ENCODE measurements at regions not wholly inside any gene's neighbourhood (a gene's known extent, or its start where the extent isn't known, plus 50 kb on each side); places are given as distances from the start of the nearest gene placed in this dataset.

GRCh38 chrX:49773993-49774392, 55.1 kb upstream of the PAGE4 start:
- no peaks in the 10 kb centered on the region for H3K9me3 ChIP-seq

DNA sequence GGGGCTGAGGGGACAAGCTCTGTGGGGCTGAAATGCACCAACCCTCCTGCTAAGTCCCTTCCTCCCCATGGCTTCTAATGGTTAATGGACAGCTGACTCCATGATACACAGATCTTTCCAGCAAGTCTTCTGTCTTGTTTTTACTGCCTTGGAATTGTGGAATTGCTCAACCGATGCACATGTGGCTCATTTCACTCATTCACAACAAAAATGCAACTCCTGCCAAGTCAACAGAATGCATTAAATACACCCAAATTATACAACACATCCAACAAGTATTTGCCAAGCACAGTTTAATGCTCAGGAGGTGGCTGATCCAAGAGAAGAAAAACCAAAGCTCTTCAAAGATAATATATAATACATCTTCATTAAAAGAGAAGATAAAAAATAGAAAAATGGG, 61.9 kb upstream of the PAGE4 start:
- Histone ChIP-seq H3K27me3 (peaks cover 75% of the 10 kb centered on the region), H3K9me3 (no peaks in the 10 kb centered on the region), H3K4me3 (no peak overlapping the region), H3K4me2 (no peak overlapping the region), H3K9ac (no peak overlapping the region), H3K4me1 (no peaks in the 10 kb centered on the region), H3K36me3 (no peaks in the 10 kb centered on the region), H3K27ac (no peak overlapping the region), H4K20me1 (no peaks in the 10 kb centered on the region)
- no peak for TF ChIP-seq Cebpa-rat (IDR thresholded peaks at IDR 0.05)

More at GRCh38 chrX:49773993-49774392, 55.1 kb upstream of the PAGE4 start:
- H3K4me3 ChIP-seq: no peak overlapping the region
- no peak for TF ChIP-seq Cebpa-rat (IDR thresholded peaks at IDR 0.05)
- no peak overlapping the region for H3K27ac ChIP-seq
- H3K36me3 ChIP-seq: no peaks in the 10 kb centered on the region
- H3K27me3 ChIP-seq: peaks cover 71% of the 10 kb centered on the region
- H3K9ac ChIP-seq: no peak overlapping the region
- no peaks in the 10 kb centered on the region for H3K4me1 ChIP-seq
- H3K4me2 ChIP-seq: no peak overlapping the region
- no peaks in the 10 kb centered on the region for H4K20me1 ChIP-seq

- Histone ChIP-seq H3K4me2 (no peak overlapping the region), H4K20me1 (no peaks in the 10 kb centered on the region; the same call in 1 of the 2 replicates), H3K9ac (no peak overlapping the region), H3K9me3 (no peaks in the 10 kb centered on the region), H3K27me3 (peaks cover 86% of the 10 kb centered on the region), H3K4me1 (no peaks in the 10 kb centered on the region), H3K36me3 (no peaks in the 10 kb centered on the region), H3K27ac (no peak overlapping the region), H3K4me3 (no peak overlapping the region)
- TF ChIP-seq Cebpa-rat (IDR thresholded peaks at IDR 0.05): no peak
Measured at GRCh38 chrX:49762175-49762720, 66.5 kb upstream of the PAGE1 start.

DNA sequence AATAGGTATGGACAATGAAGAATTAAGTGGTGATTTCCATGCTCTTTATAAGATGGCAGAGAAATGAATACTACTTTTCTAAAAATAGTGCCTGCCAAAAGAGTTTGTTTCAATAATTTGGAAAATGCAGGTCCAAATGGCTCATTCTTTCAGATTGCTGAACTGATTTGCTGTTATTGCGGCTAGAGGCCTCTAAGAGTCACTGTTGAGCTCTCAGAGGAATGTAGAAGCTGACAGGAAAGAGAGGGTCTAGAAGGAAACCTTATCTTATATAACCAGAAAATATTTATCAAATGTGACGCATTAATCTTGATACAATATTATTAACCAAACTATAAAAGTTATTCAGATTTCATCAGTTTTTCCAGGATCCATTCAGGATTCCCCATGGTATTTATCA, 65.7 kb upstream of the PAGE1 start:
- TF ChIP-seq Cebpa-rat (IDR thresholded peaks at IDR 0.05): no peak
- Histone ChIP-seq H3K9me3 (no peaks in the 10 kb centered on the region), H3K4me3 (no peak overlapping the region), H3K4me2 (no peak overlapping the region), H3K27me3 (peaks cover 86% of the 10 kb centered on the region), H4K20me1 (no peaks in the 10 kb centered on the region; the same call in 1 of the 2 replicates), H3K27ac (no peak overlapping the region), H3K9ac (no peak overlapping the region), H3K4me1 (peaks cover 6% of the 10 kb centered on the region), H3K36me3 (no peaks in the 10 kb centered on the region)

DNA sequence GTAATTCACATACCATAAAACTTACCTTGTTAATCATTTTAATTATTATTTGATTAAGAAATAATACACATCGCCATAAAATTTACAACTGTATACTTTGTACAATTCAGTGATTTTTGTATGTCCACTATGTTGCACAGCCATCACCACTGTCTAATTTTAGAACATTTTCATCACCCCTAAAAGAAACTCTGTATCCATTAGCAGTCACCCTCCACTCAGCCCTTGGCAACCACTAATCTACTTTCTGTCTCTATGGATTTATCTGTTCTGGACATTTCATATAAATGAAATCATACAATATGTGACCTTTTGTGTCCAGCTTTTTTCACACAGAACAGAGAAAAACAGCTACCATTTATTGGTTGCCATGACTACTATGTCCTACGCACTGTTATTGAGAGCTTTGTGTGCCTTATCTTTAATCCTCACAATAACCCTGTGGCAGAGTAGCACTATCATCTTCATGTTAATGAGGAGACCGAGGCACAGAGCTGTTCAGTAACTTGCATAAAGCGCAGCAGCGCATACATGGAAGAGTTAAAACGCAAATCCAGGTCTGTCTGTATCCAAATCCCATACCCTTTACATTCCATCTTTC, 64.6 kb upstream of the PAGE1 start:
- Histone ChIP-seq H3K9ac (no peak overlapping the region), H3K4me3 (no peak overlapping the region), H4K20me1 (no peaks in the 10 kb centered on the region; the same call in 1 of the 2 replicates), H3K4me1 (peaks cover 9% of the 10 kb centered on the region), H3K27ac (no peak overlapping the region), H3K27me3 (peaks cover 87% of the 10 kb centered on the region), H3K4me2 (no peak overlapping the region), H3K9me3 (no peaks in the 10 kb centered on the region), H3K36me3 (no peaks in the 10 kb centered on the region)
- TF ChIP-seq Cebpa-rat (IDR thresholded peaks at IDR 0.05): no peak

- Histone ChIP-seq H3K4me1 (peaks cover 9% of the 10 kb centered on the region), H3K9ac (no peak overlapping the region), H3K4me3 (no peak overlapping the region), H3K9me3 (no peaks in the 10 kb centered on the region), H3K4me2 (peak overlapping the region; percentile 4; the same call in 1 of the 2 replicates), H3K27me3 (peaks cover 87% of the 10 kb centered on the region), H3K27ac (no peak overlapping the region), H3K36me3 (no peaks in the 10 kb centered on the region), H4K20me1 (no peaks in the 10 kb centered on the region; the same call in 1 of the 2 replicates)
- TF ChIP-seq Cebpa-rat (IDR thresholded peaks at IDR 0.05): no peak
Measured at GRCh38 chrX:49756692-49757091, 60.9 kb upstream of the PAGE1 start.

DNA sequence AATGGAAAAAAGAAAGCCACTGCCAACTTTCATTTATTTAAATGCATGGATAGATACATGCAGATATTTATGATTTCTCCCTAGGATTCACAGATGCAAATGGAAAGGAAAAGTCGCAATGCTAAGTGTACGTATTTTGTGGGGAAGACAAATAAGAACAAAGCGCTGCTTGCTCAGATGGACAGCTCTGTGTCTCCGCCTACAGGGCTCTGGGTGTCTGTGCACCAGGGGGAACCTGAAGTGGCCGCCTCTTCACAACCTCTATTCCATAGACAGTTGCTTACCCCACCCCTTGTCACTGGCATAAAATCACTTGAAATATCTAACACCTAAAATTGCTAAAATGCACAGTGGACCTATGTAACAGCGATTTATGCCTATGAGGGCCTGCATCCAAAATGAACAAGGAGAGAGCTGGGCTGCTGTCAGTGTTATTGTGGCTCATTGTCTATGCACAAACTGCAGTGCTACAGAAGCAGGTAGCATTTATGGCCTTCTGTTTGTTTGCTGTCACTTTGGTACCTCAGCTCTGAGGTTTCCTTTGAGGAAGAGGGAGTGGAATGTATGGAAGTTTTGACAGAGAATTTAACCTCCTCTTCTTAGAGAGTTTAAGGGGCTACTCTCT, 58.6 kb upstream of the PAGE1 start:
- no peaks in the 10 kb centered on the region for H3K36me3 ChIP-seq
- H3K27me3 ChIP-seq: peaks cover 94% of the 10 kb centered on the region
- no peak overlapping the region for H3K4me3 ChIP-seq
- no peak overlapping the region for H3K27ac ChIP-seq
- H3K4me2 ChIP-seq: no peak overlapping the region
- peaks cover 9% of the 10 kb centered on the region for H3K4me1 ChIP-seq
- H3K9ac ChIP-seq: no peak overlapping the region
- no peaks in the 10 kb centered on the region for H4K20me1 ChIP-seq
- TF ChIP-seq Cebpa-rat (IDR thresholded peaks at IDR 0.05): no peak
- H3K9me3 ChIP-seq: no peaks in the 10 kb centered on the region

- Histone ChIP-seq H3K27me3 (peaks cover 95% of the 10 kb centered on the region), H3K27ac (no peak overlapping the region), H3K36me3 (no peaks in the 10 kb centered on the region), H4K20me1 (no peaks in the 10 kb centered on the region), H3K4me1 (peaks cover 15% of the 10 kb centered on the region), H3K9me3 (no peaks in the 10 kb centered on the region), H3K4me3 (no peak overlapping the region), H3K9ac (no peak overlapping the region), H3K4me2 (no peak overlapping the region)
- no peak for TF ChIP-seq Cebpa-rat (IDR thresholded peaks at IDR 0.05)
Measured at GRCh38 chrX:49753691-49754090, 57.9 kb upstream of the PAGE1 start.

GRCh38 chrX:49748211-49748956, 52.6 kb upstream of the PAGE1 start:
- no peak overlapping the region for H3K27ac ChIP-seq
- peak overlapping the region; percentile 30 for H3K4me2 ChIP-seq
- no peaks in the 10 kb centered on the region for H3K9me3 ChIP-seq
- no peaks in the 10 kb centered on the region for H3K36me3 ChIP-seq
- H3K27me3 ChIP-seq: peaks cover 86% of the 10 kb centered on the region
- peaks cover 14% of the 10 kb centered on the region for H3K4me1 ChIP-seq
- H3K4me3 ChIP-seq: no peak overlapping the region
- no peak overlapping the region for H3K9ac ChIP-seq
- H4K20me1 ChIP-seq: no peaks in the 10 kb centered on the region
- TF ChIP-seq Cebpa-rat (IDR thresholded peaks at IDR 0.05): no peak

GRCh38 chrX:49746306-49746705, 50.5 kb upstream of the PAGE1 start:
- Histone ChIP-seq H3K4me2 (no peak overlapping the region), H3K27ac (no peak overlapping the region), H4K20me1 (no peaks in the 10 kb centered on the region), H3K9ac (no peak overlapping the region), H3K9me3 (no peaks in the 10 kb centered on the region), H3K36me3 (no peaks in the 10 kb centered on the region), H3K4me1 (peaks cover 14% of the 10 kb centered on the region), H3K4me3 (no peak overlapping the region), H3K27me3 (peaks cover 85% of the 10 kb centered on the region)
- TF ChIP-seq Cebpa-rat (IDR thresholded peaks at IDR 0.05): no peak

Data from BLaER1 (cell line).